ENCODE measurements at regions not wholly inside any gene's neighbourhood (a gene's known extent, or its start where the extent isn't known, plus 50 kb on each side); places are given as distances from the start of the nearest gene placed in this dataset.

DNA sequence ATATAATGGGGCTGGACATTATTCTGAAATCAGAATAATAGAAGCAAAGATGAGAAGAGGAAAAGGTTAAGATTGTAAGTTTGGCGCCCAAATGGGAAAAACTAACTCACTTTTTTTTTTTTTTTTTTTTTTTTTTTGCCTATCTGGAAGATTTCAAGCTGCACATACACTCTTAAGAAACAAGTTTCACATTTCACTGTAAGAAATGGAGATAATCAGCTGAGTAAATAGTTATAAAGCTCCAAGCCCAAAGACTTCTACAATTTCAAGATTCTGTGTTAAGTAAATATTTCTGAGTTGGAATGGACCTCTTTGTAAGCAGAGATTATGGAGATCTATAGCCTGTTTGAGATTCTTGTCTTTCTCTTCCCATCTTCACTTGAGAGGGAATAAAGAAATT is 140.0 kb downstream of the SLC17A6 start:
- H3K36me3 ChIP-seq: no peaks in the 10 kb centered on the region
- H3K4me3 ChIP-seq: no peak overlapping the region
- H3K27me3 ChIP-seq: no peaks in the 10 kb centered on the region
- TF ChIP-seq, protein P1, sequence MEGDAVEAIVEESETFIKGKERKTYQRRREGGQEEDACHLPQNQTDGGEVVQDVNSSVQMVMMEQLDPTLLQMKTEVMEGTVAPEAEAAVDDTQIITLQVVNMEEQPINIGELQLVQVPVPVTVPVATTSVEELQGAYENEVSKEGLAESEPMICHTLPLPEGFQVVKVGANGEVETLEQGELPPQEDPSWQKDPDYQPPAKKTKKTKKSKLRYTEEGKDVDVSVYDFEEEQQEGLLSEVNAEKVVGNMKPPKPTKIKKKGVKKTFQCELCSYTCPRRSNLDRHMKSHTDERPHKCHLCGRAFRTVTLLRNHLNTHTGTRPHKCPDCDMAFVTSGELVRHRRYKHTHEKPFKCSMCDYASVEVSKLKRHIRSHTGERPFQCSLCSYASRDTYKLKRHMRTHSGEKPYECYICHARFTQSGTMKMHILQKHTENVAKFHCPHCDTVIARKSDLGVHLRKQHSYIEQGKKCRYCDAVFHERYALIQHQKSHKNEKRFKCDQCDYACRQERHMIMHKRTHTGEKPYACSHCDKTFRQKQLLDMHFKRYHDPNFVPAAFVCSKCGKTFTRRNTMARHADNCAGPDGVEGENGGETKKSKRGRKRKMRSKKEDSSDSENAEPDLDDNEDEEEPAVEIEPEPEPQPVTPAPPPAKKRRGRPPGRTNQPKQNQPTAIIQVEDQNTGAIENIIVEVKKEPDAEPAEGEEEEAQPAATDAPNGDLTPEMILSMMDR (IDR thresholded peaks at IDR 0.05): no peak
- H3K27ac ChIP-seq: no peak overlapping the region
- no peaks in the 10 kb centered on the region for H3K9me3 ChIP-seq
- intact Hi-C loops (cut with DNase I): no loop called here
- ATAC-seq: no peak
- DNase-seq: no peak
- H3K4me1 ChIP-seq: no peaks in the 10 kb centered on the region

DNA sequence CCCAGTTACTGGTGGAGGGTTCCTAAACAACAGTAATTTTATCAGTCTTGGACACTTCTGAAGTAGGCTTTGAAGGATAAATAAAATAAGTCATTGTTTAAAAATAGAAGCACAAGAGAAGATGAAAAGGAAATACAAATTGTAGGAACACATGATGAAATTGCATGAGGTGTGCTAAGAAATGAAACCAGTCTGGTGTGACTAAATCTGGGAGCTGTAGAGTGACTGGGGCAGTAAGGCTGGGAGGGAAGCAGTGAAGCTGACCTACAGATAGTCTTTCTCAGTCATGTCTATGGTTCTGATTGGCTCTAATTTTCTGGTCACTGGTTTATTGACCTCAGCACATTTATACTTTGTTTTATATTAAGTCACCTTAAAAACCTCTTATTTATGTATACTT is 139.1 kb downstream of the SLC17A6 start:
- Histone ChIP-seq H3K27ac (no peak overlapping the region), H3K27me3 (no peaks in the 10 kb centered on the region), H3K9me3 (no peaks in the 10 kb centered on the region), H3K4me3 (no peak overlapping the region), H3K4me1 (no peaks in the 10 kb centered on the region), H3K36me3 (no peaks in the 10 kb centered on the region)
- DNase-seq: no peak
- TF ChIP-seq, protein P1 (IDR thresholded peaks at IDR 0.05): no peak
- intact Hi-C loops (cut with DNase I): no loop called here
- no peak for ATAC-seq

DNA sequence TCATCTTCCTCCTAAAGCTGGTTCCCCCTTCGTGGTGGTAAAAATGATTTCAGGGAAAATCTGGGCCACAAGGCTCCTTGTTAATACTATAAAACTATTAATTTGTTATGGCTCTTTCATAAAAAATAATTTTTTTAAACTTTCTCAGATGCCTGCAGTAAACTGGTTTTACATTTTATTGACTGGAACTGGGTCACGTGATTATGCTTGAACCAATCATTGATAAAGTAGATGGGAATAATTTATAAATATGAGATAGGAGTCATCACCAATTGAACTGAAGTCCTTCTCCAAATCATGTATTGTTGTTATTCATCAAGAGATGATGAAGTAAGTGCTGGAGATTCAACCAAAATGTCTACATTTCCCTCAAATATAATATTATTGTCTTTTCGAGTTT is 138.4 kb downstream of the SLC17A6 start:
- no peaks in the 10 kb centered on the region for H3K36me3 ChIP-seq
- no peak overlapping the region for H3K4me3 ChIP-seq
- TF ChIP-seq, protein P1 (IDR thresholded peaks at IDR 0.05): no peak
- H3K27ac ChIP-seq: no peak overlapping the region
- H3K4me1 ChIP-seq: no peaks in the 10 kb centered on the region
- DNase-seq (no peak), ATAC-seq (no peak)
- intact Hi-C loops (cut with DNase I): no loop called here
- H3K27me3 ChIP-seq: no peaks in the 10 kb centered on the region
- no peaks in the 10 kb centered on the region for H3K9me3 ChIP-seq

DNA sequence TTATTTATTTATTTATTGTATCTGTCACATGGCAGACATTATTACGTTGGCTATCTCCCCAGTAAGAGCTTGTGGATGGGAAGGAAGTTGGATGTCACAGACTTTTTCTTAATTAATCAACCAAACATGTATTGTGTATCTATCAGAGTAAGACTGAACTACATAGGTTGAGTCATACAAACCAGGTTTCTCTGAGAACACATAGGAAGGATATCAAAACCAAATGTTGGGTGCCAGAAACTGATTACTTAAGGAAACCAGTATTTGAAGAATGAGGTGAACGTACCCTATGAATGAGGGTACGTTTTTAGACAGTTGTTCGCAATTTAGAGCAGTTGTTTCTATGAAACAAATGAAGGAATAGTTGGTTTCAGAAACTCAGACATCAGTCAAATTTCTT is 136.4 kb downstream of the SLC17A6 start:
- no peak for DNase-seq
- Histone ChIP-seq H3K4me1 (no peaks in the 10 kb centered on the region), H3K27me3 (no peaks in the 10 kb centered on the region), H3K4me3 (no peak overlapping the region), H3K27ac (no peak overlapping the region), H3K36me3 (no peaks in the 10 kb centered on the region), H3K9me3 (no peaks in the 10 kb centered on the region)
- TF ChIP-seq, protein P1 (IDR thresholded peaks at IDR 0.05): no peak
- ATAC-seq: no peak
- intact Hi-C loops (cut with DNase I): no loop called here

DNA sequence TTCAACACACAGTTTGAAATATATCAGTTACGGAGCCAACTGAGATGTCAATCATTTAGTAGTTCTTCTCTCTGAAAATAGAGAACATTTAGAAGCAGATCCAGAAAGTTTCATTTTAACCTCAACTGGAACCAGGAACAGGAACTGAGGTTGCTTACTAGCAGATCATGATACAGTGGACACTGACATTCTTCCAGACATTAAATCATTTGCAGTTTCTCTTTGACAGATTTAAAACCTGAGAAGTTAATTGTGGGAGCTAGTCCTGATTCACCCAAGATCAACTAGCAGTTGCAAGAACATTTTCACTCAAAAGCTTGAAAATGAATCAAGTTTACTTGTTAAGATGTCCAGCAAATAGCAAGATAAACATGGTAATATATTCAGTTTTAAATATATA is 135.4 kb downstream of the SLC17A6 start:
- Histone ChIP-seq H3K4me3 (no peak overlapping the region), H3K27me3 (no peaks in the 10 kb centered on the region), H3K4me1 (no peaks in the 10 kb centered on the region), H3K9me3 (no peaks in the 10 kb centered on the region), H3K27ac (no peak overlapping the region), H3K36me3 (no peaks in the 10 kb centered on the region)
- intact Hi-C loops (cut with DNase I): no loop called here
- TF ChIP-seq, protein P1 (IDR thresholded peaks at IDR 0.05): no peak
- DNase-seq: no peak
- ATAC-seq: no peak
